HEK293 (cell line): ENCODE measurements at regions not wholly inside any gene's neighbourhood (a gene's known extent, or its start where the extent isn't known, plus 50 kb on each side); places are given as distances from the start of the nearest gene placed in this dataset.

Experiments
- CTCF ChIA-PET: fragments of 350-600 bp; formaldehyde crosslinking; extraction: SDS; loops from one replicate; lab custom pipeline; 2021; ENCODE audit warnings: antibody characterized with exemption; lab: Yijun Ruan, JAX
- POLR2A ChIA-PET: fragments of 300-600 bp; formaldehyde crosslinking; extraction: SDS; loops from one replicate; lab custom pipeline; 2020; ENCODE audit warnings: antibody characterized with exemption, inconsistent platforms; lab: Yijun Ruan, JAX
- H3K27ac ChIP-seq: fragments of 200-500 bp; sonication (Bioruptor generic); 2 replicates; pipeline ENCODE4 v1.5.1; 2014; ENCODE audit warnings: low read depth, low read length, control low read depth, inconsistent platforms; ENCODE audit errors: extremely low read depth
- H3K36me3 ChIP-seq, 2 experiments: fragments of 200-500 bp in 1 of 2; sonication (Bioruptor generic) in 1 of 2; 1 replicate in 1 of 2; 2 replicates in 1 of 2; pipeline ENCODE4 v1.5.1; 2014 to 2017; ENCODE audit warnings: inconsistent platforms in 2 of 2, low read length in 2 of 2; ENCODE audit not compliant: control insufficient read depth in 2 of 2, insufficient read depth in 1 of 2
- H3K4me1 ChIP-seq: fragments of 200-500 bp; sonication (Bioruptor generic); 2 replicates; pipeline ENCODE4 v1.5.1; 2014; ENCODE audit warnings: mild to moderate bottlenecking, low read length, inconsistent platforms; ENCODE audit not compliant: control insufficient read depth, insufficient read depth
- H3K4me3 ChIP-seq: 2 replicates; pipeline ENCODE4 v1.5.1; 2011; ENCODE audit warnings: low read depth, mild to moderate bottlenecking, control low read depth, low read length, moderate library complexity
- H3K9me3 ChIP-seq: fragments of 200-500 bp; sonication (Bioruptor generic); 2 replicates; pipeline ENCODE4 v1.5.1; 2014; ENCODE audit warnings: low read depth, low read length, inconsistent platforms; ENCODE audit not compliant: control insufficient read depth, insufficient read depth
- GLI4 ChIP-seq: fragments of 450-650 bp; formaldehyde crosslinking; IDR thresholded peaks from 2 replicates; pipeline ENCODE4 v1.5.1; 2016; ENCODE audit warnings: missing biosample characterization, missing genetic modification characterization
- KLF17 ChIP-seq: fragments of 450-650 bp; formaldehyde crosslinking; IDR thresholded peaks from 2 replicates; pipeline ENCODE4 v1.5.1; 2016; ENCODE audit warnings: missing biosample characterization, missing genetic modification characterization
- KLF7 ChIP-seq: fragments of 450-650 bp; formaldehyde crosslinking; IDR thresholded peaks from 2 replicates; pipeline ENCODE4 v1.5.1; 2016; ENCODE audit warnings: missing biosample characterization, missing genetic modification characterization, borderline replicate concordance
- PRDM10 ChIP-seq: fragments of 450-650 bp; formaldehyde crosslinking; IDR thresholded peaks from 2 replicates; pipeline ENCODE4 v1.5.1; 2016; ENCODE audit warnings: missing biosample characterization, missing genetic modification characterization
- PRDM4 ChIP-seq: fragments of 450-650 bp; formaldehyde crosslinking; IDR thresholded peaks from 2 replicates; pipeline ENCODE4 v1.5.1; 2017; ENCODE audit warnings: missing biosample characterization, missing genetic modification characterization
- SCRT1 ChIP-seq: fragments of 450-650 bp; formaldehyde crosslinking; IDR thresholded peaks from 2 replicates; pipeline ENCODE4 v1.5.1; 2016; ENCODE audit warnings: missing biosample characterization, missing genetic modification characterization, borderline replicate concordance
- ZBTB11 ChIP-seq: fragments of 450-650 bp; formaldehyde crosslinking; conservative IDR thresholded peaks from 2 replicates; pipeline ENCODE4 v1.5.1; 2016; ENCODE audit warnings: low read depth, missing biosample characterization, missing genetic modification characterization
- ZFP41 ChIP-seq: fragments of 450-650 bp; formaldehyde crosslinking; IDR thresholded peaks from 2 replicates; pipeline ENCODE4 v1.5.1; 2016; ENCODE audit warnings: missing biosample characterization, missing genetic modification characterization, borderline replicate concordance
- ZNF174 ChIP-seq: fragments of 450-650 bp; formaldehyde crosslinking; IDR thresholded peaks from 2 replicates; pipeline ENCODE4 v1.5.0; 2017; ENCODE audit warnings: missing biosample characterization, mild to moderate bottlenecking, missing genetic modification characterization
- ZNF274 ChIP-seq, 2 experiments: fragments of 200-500 bp in 1 of 2; fragments of 450-650 bp in 1 of 2; sonication (Bioruptor generic) in 1 of 2; formaldehyde crosslinking in 1 of 2; IDR thresholded peaks; 2 replicates each; pipeline versions ENCODE4 v1.5.1 to v1.6.1; 2014 to 2016; ENCODE audit warnings: borderline replicate concordance in 1 of 2, inconsistent platforms in 1 of 2, low read length in 1 of 2, missing biosample characterization in 1 of 2, missing genetic modification characterization in 1 of 2
- ZNF426 ChIP-seq: fragments of 450-650 bp; formaldehyde crosslinking; IDR thresholded peaks from 2 replicates; pipeline ENCODE4 v1.5.1; 2017; ENCODE audit warnings: missing biosample characterization, missing genetic modification characterization, mild to moderate bottlenecking, inconsistent platforms, moderate library complexity
- ZNF449 ChIP-seq: fragments of 450-650 bp; formaldehyde crosslinking; IDR thresholded peaks from 2 replicates; pipeline ENCODE4 v1.5.1; 2017; ENCODE audit warnings: missing biosample characterization, mild to moderate bottlenecking, missing genetic modification characterization, moderate library complexity
- ZNF514 ChIP-seq: fragments of 450-650 bp; formaldehyde crosslinking; IDR thresholded peaks from 2 replicates; pipeline ENCODE4 v1.5.1; 2016; ENCODE audit warnings: missing biosample characterization, missing genetic modification characterization
- ZNF670 ChIP-seq: fragments of 450-650 bp; formaldehyde crosslinking; IDR thresholded peaks from 2 replicates; pipeline ENCODE4 v1.5.1; 2016; ENCODE audit warnings: missing biosample characterization, missing genetic modification characterization, low read depth
- ZNF747 ChIP-seq: fragments of 450-650 bp; formaldehyde crosslinking; IDR thresholded peaks from 2 replicates; pipeline ENCODE4 v1.5.1; 2016; ENCODE audit warnings: missing biosample characterization, missing genetic modification characterization

- no peak for TF ChIP-seq ZNF747 (tag by site-specific recombination)
- TF ChIP-seq ZNF514 (tag by site-specific recombination) = no peak
- TF ChIP-seq ZFP41 (tag by site-specific recombination) = no peak
Observed at GRCh38 chr1:187876775-187877174, 1048.0 kb downstream of the PLA2G4A start (continued).

- CTCF ChIA-PET = interaction anchor here (0.5 kb wide), 1 partner anchor 99 kb away, joined by 4 read pairs; no protein-coding TSS in a partner anchor
Observed at GRCh38 chr1:187877220-187877619, 1048.5 kb downstream of the PLA2G4A start.

More at GRCh38 chr1:187877220-187877619, 1048.5 kb downstream of the PLA2G4A start:
- Histone ChIP-seq H3K9me3 (no peaks in the 10 kb centered on the region), H3K36me3 (no peaks in the 10 kb centered on the region), H3K27ac (no peak overlapping the region), H3K4me1 (no peaks in the 10 kb centered on the region), H3K4me3 (no peak overlapping the region)
- TF ChIP-seq SCRT1 (no peak), KLF17 (no peak), ZNF449 (tag by site-specific recombination) (no peak), GLI4 (tag by site-specific recombination) (no peak), PRDM4 (tag by site-specific recombination) (no peak), ZNF426 (tag by site-specific recombination) (no peak), KLF7 (tag by site-specific recombination) (no peak), ZNF274 (IDR thresholded peaks at IDR 0.05; ENCODE audit: low read length) (no peak), ZNF274 (tag by site-specific recombination; IDR thresholded peaks at IDR 0.05; ENCODE audit: borderline replicate concordance) (no peak), PRDM10 (tag by site-specific recombination) (no peak), ZNF174 (tag by site-specific recombination) (no peak), ZNF670 (tag by site-specific recombination) (no peak), ZBTB11 (tag by site-specific recombination) (no peak)
- POLR2A ChIA-PET = no interaction called here
